Fibroblast of lung (primary cell): ENCODE measurements at regions not wholly inside any gene's neighbourhood (a gene's known extent, or its start where the extent isn't known, plus 50 kb on each side); places are given as distances from the start of the nearest gene placed in this dataset.

Source experiments
- CTCF ChIP-seq, 2 donors: IDR thresholded peaks in 1 of 2; conservative IDR thresholded peaks in 1 of 2; 1 replicate in 1 of 2; 2 replicates in 1 of 2; pipeline ENCODE4 v1.5.1; 2011 to 2012; ENCODE audit warnings: low read length in 2 of 2, control low read depth in 1 of 2, inconsistent platforms in 1 of 2, low read depth in 1 of 2, mild to moderate bottlenecking in 1 of 2
- EZH2 ChIP-seq: IDR thresholded peaks from 2 replicates; pipeline ENCODE4 v1.5.1; 2012; ENCODE audit warnings: low read length, control low read depth, mild to moderate bottlenecking; ENCODE audit errors: missing control alignments

- TF ChIP-seq CTCF (conservative IDR thresholded peaks at IDR 0.05 in 1 of 2, IDR thresholded peaks at IDR 0.05 in 1 of 2; ENCODE audit: low read depth in 1 of 2, low read length in 2 of 2) (no peak), EZH2 (no peak)
Measured at GRCh38 chr1:29688471-29689365, 452.4 kb downstream of the PTPRU start.
